NCI-H1092 (cell line): ENCODE measurements at regions not wholly inside any gene's neighbourhood (a gene's known extent, or its start where the extent isn't known, plus 50 kb on each side); places are given as distances from the start of the nearest gene placed in this dataset.
"Not testable (repeated sequence)": the region's sequence is repeated elsewhere in the genome, so short reads cannot be mapped to it uniquely, and the experiment has no call there.

ENCODE experiments used
- DNase-seq: peaks from one replicate; lab custom pipeline; 2025; lab: John Stamatoyannopoulos, UW

GRCh38 chr21:21858502-21859334 lies 860.5 kb downstream of the NCAM2 start:
- no peak for DNase-seq

- no peak for DNase-seq
Measured at GRCh38 chr21:21860888-21861287, 862.7 kb downstream of the NCAM2 start.

GRCh38 chr21:21864321-21864840 lies 866.2 kb downstream of the NCAM2 start:
- DNase-seq = no peak

GRCh38 chr21:21897275-21897883 lies 899.2 kb downstream of the NCAM2 start:
- no peak for DNase-seq

GRCh38 chr21:21898801-21899200 lies 900.6 kb downstream of the NCAM2 start:
- no peak for DNase-seq

GRCh38 chr21:21902416-21902815 lies 904.2 kb downstream of the NCAM2 start:
- DNase-seq = not testable (repeated sequence)

- no peak for DNase-seq
Measured at GRCh38 chr21:21907271-21907670, 909.1 kb downstream of the NCAM2 start.

- no peak for DNase-seq
Measured at GRCh38 chr21:21915816-21916215, 917.6 kb downstream of the NCAM2 start.

- DNase-seq = peak; percentile 3
Measured at GRCh38 chr21:21921410-21922232, 923.4 kb downstream of the NCAM2 start.

- no peak for DNase-seq
Measured at GRCh38 chr21:21929226-21929625, 931.0 kb downstream of the NCAM2 start.

GRCh38 chr21:21929789-21930188 lies 931.6 kb downstream of the NCAM2 start:
- DNase-seq = no peak

GRCh38 chr21:21952566-21952965 lies 954.4 kb downstream of the NCAM2 start:
- DNase-seq = no peak

- DNase-seq = no peak
Measured at GRCh38 chr21:21955204-21955603, 957.0 kb downstream of the NCAM2 start.

GRCh38 chr21:21957490-21957889 lies 959.3 kb downstream of the NCAM2 start:
- no peak for DNase-seq

- DNase-seq = no peak
Measured at GRCh38 chr21:21963911-21964310, 965.7 kb downstream of the NCAM2 start.

GRCh38 chr21:21968810-21969209 lies 970.6 kb downstream of the NCAM2 start:
- DNase-seq = no peak

- DNase-seq = no peak
Measured at GRCh38 chr21:21969211-21969610, 971.0 kb downstream of the NCAM2 start.

- DNase-seq = no peak
Measured at GRCh38 chr21:21971384-21971783, 973.2 kb downstream of the NCAM2 start.

GRCh38 chr21:21973806-21974205 lies 975.6 kb downstream of the NCAM2 start:
- no peak for DNase-seq

- no peak for DNase-seq
Measured at GRCh38 chr21:21996891-21997290, 998.7 kb downstream of the NCAM2 start.

- DNase-seq = no peak
Measured at GRCh38 chr21:21997390-21998333, 999.5 kb downstream of the NCAM2 start.
